Heart left ventricle (tissue), 16 donors: ENCODE measurements at regions not wholly inside any gene's neighbourhood (a gene's known extent, or its start where the extent isn't known, plus 50 kb on each side); places are given as distances from the start of the nearest gene placed in this dataset.

Experiments
- ATAC-seq, 4 donors: fragments of 200-7000 bp; cut with Tn5 transposase; one replicate each; pipeline ENCODE4 v1.9.1; 2020 to 2022; ENCODE audit warnings: moderate library complexity in 4 of 4, mild to moderate bottlenecking in 3 of 4, moderate number of reproducible peaks in 1 of 4
- DNase-seq, 5 donors: peaks; one replicate each; pipeline ENCODE4 v3.0.0-alpha.2; 2020
- H3K27ac ChIP-seq, 12 donors: fragments of 200-600 bp; sonication (generic) in 4 of 12; one replicate each; pipeline versions ENCODE4 v1.5.0 to v1.8.0; 2016 to 2022; ENCODE audit warnings: mild to moderate bottlenecking in 2 of 12
- H3K27me3 ChIP-seq, 9 donors: fragments of 200-600 bp; sonication (generic) in 2 of 9; one replicate each; pipeline versions ENCODE4 v1.5.1 to v1.8.0; 2016 to 2022; ENCODE audit warnings: mild to moderate bottlenecking in 3 of 9
- H3K36me3 ChIP-seq, 9 donors: fragments of 200-600 bp; sonication (generic) in 2 of 9; one replicate each; pipeline versions ENCODE4 v1.5.0 to v1.8.0; 2018 to 2022; ENCODE audit warnings: mild to moderate bottlenecking in 2 of 9
- H3K4me1 ChIP-seq, 12 donors: fragments of 200-600 bp; sonication (generic) in 4 of 12; one replicate each; pipeline versions ENCODE4 v1.5.0 to v1.8.0; 2016 to 2022; ENCODE audit warnings: mild to moderate bottlenecking in 3 of 12
- H3K4me3 ChIP-seq, 12 donors: fragments of 200-600 bp; sonication (generic) in 4 of 12; one replicate each; pipeline versions ENCODE4 v1.5.0 to v1.8.0; 2017 to 2022; ENCODE audit warnings: mild to moderate bottlenecking in 9 of 12, moderate library complexity in 4 of 12
- H3K9me3 ChIP-seq, 12 donors: fragments of 200-600 bp; sonication (generic) in 4 of 12; one replicate each; pipeline versions ENCODE4 v1.5.0 to v1.8.0; 2016 to 2022; ENCODE audit warnings: mild to moderate bottlenecking in 1 of 12
- CTCF ChIP-seq, 12 donors: fragments of 200-600 bp; sonication (generic) in 4 of 12; IDR thresholded peaks; one replicate each; pipeline versions ENCODE4 v1.5.0 to v1.8.0; 2018 to 2022; ENCODE audit warnings: antibody characterized with exemption in 12 of 12, mild to moderate bottlenecking in 5 of 12
- POLR2A ChIP-seq, 2 donors: fragments of 450-650 bp; IDR thresholded peaks; one replicate each; pipeline ENCODE4 v1.6.1; 2017; ENCODE audit warnings: antibody characterized with exemption in 2 of 2, mild to moderate bottlenecking in 2 of 2, moderate library complexity in 2 of 2
- WGBS, 4 donors: extraction: QIAGEN DNeasy Blood & Tissue Kit in 2 of 4; methylation state at CpG; one replicate each; pipeline versions ENCODE4 v1.1.5 to v1.1.7; 2013 to 2018; 5-methylcytosine and 5-hydroxymethylcytosine counted together
- intact Hi-C, 10 donors: fragments of 100-400 bp; cut with DNase I; formaldehyde crosslinking; loops; one replicate each; pipeline versions ENCODE4 v1.11.1 to v1.14.2; 2022
- donor health status: ischemic (EF 13 %, LVEDD 7.1; RV severe dilation, severe dysfunction).
- donor health status: healthy with polysubstance abuse.
- donor health status: DM: no; HTN: yes; CAD: no.
- donor health status: DM: no; HTN: no; CAD: no.
- donor health status: ischemic (EF 25% LVEDD 6.9; RV normal size, moderate dysfunction).
- donor health status: ischemic (EF 25% LVEDD 5.7; RV mildly dilated, moderate dysfunction).
- donor health status: healthy.
- donor health status: DM: yes; HTN: yes; CAD: no.
- donor health status: ischemic (EF 35%, LVEDD 5.7; RV mildly dilated, moderate dysfunction).
- donor health status: nonischemic (EF 11% LVEDD 7.7; RV severe dilation, severe dysfunction).
- donor health status: DM: yes; HTN: yes; CAD: no.
- donor health status: PGD.
- donor health status: ischemic (EF 29% LVEDD 5.4; RV normal size, mild dysfunction).
- donor health status: nonischemic (EF 23%, LVEDD 6.1; RV moderate dilation, normal function).

GRCh38 chr12:17588968-17589367, 501.0 kb downstream of the RERGL start:
- no peak for DNase-seq
- H3K27me3 ChIP-seq = no peaks in the 10 kb centered on the region
- ATAC-seq = no peak
- no peak overlapping the region for H3K4me3 ChIP-seq
- H3K27ac ChIP-seq = no peak overlapping the region
- H3K4me1 ChIP-seq = no peaks in the 10 kb centered on the region
- 42 to 50% (median 43%) methylated on average over 5 of the region's 5 CpGs for WGBS, 4 donors
- H3K9me3 ChIP-seq = peaks cover 0 to 2% (median 0%) of the 10 kb centered on the region in 12 donors
- intact Hi-C loops = no loop called here
- H3K36me3 ChIP-seq = no peaks in the 10 kb centered on the region
- TF ChIP-seq CTCF (IDR thresholded peaks at IDR 0.05) = peak in 1 of 12 donors; percentile 9
- TF ChIP-seq POLR2A (IDR thresholded peaks at IDR 0.05) = no peak

GRCh38 chr12:17579205-17580026, 510.6 kb downstream of the RERGL start:
- ATAC-seq = no peak
- H3K36me3 ChIP-seq = no peaks in the 10 kb centered on the region
- no peaks in the 10 kb centered on the region for H3K4me1 ChIP-seq
- DNase-seq = no peak
- no peak overlapping the region for H3K4me3 ChIP-seq
- WGBS, 4 donors = 53 to 56% (median 54%) methylated on average over 6 of the region's 6 CpGs
- intact Hi-C loops = no loop called here
- H3K9me3 ChIP-seq = peaks cover 0 to 2% (median 0%) of the 10 kb centered on the region in 12 donors
- no peak overlapping the region for H3K27ac ChIP-seq
- H3K27me3 ChIP-seq = no peaks in the 10 kb centered on the region
- TF ChIP-seq POLR2A (IDR thresholded peaks at IDR 0.05) (no peak), CTCF (IDR thresholded peaks at IDR 0.05) (no peak)

GRCh38 chr12:17577405-17577804, 512.6 kb downstream of the RERGL start:
- TF ChIP-seq POLR2A (IDR thresholded peaks at IDR 0.05) (no peak), CTCF (IDR thresholded peaks at IDR 0.05) (no peak)
- H3K4me1 ChIP-seq = no peaks in the 10 kb centered on the region
- no peaks in the 10 kb centered on the region for H3K27me3 ChIP-seq
- 41 to 59% (median 52%) methylated on average over 5 of the region's 5 CpGs for WGBS, 4 donors
- intact Hi-C loops = no loop called here
- H3K27ac ChIP-seq = no peak overlapping the region
- no peak for DNase-seq
- H3K36me3 ChIP-seq = no peaks in the 10 kb centered on the region
- no peak for ATAC-seq
- H3K4me3 ChIP-seq = no peak overlapping the region
- H3K9me3 ChIP-seq = no peaks in the 10 kb centered on the region

- no peak overlapping the region for H3K27ac ChIP-seq
- no peak overlapping the region for H3K4me3 ChIP-seq
- ATAC-seq (no peak), DNase-seq (no peak)
- H3K27me3 ChIP-seq = no peaks in the 10 kb centered on the region
- no peak for TF ChIP-seq POLR2A (IDR thresholded peaks at IDR 0.05)
- TF ChIP-seq CTCF (IDR thresholded peaks at IDR 0.05) = no peak
- H3K36me3 ChIP-seq = no peaks in the 10 kb centered on the region
- no peaks in the 10 kb centered on the region for H3K4me1 ChIP-seq
- H3K9me3 ChIP-seq = no peaks in the 10 kb centered on the region
- intact Hi-C loops = no loop called here
Observed at GRCh38 chr12:17572250-17572649, 517.7 kb downstream of the RERGL start.
